ENCODE measurements at regions not wholly inside any gene's neighbourhood (a gene's known extent, or its start where the extent isn't known, plus 50 kb on each side); places are given as distances from the start of the nearest gene placed in this dataset.

DNA sequence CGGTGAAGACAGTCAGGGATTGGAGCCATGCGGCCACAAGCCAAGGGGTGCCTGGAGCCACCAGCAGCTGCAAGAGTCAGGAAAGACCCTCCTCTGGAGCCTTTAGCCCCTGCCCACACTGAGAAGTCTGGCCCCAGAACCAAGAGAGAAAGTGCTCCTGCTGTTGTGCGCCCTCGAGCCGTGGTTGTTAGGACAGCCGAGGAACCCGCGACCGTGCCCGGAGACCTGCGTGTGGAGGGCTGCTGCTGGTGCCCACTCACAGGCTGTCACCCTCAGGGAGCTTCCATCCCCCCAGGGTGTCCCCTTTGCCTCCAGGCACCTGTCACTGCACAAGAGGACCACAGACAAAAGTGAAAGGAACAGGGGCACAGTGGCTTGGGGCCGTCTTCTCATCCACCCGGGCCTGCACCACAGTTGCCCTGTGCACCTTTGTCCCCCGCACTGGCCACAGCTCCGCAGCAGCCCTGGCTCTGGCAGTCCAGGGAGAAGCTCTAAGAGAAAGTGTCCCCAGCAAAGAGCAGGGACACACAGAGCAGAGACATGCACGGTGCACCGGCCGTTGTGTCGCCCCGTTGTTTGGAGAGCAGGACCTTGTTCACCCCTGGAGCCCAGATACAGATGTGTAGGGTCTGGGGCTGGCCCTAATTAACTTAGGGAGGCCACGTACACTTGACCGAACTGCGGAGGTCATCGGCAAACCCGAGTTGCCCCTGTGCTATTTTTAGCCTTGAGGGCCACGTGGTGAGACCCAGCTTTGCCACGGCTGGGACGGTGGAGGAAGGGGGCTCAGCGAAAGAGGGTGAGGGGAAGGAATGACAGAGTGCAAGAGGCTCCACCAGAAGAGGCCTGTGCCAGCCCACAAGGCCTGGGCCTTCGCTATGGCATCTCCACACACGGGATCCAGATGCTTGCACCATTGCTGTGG lies 329.2 kb downstream of the C16orf95 start:
- Histone ChIP-seq H3K9ac (ENCODE audit: low read depth, low read length) (no peak overlapping the region), H3K4me3 (ENCODE audit: low read length) (no peak overlapping the region), H3K4me1 (ENCODE audit: insufficient read depth, low read length) (peaks cover 3% of the 10 kb centered on the region; the same call in 1 of the 2 replicates), H3K36me3 (ENCODE audit: insufficient read depth, low read depth, low read length) (no peaks in the 10 kb centered on the region), H3K27me3 (ENCODE audit: insufficient read depth, low read length) (no peaks in the 10 kb centered on the region; the same call in 1 of the 2 replicates), H3K9me3 (ENCODE audit: insufficient read depth, low read depth, low read length) (no peaks in the 10 kb centered on the region), H3K27ac (ENCODE audit: low read length) (no peak overlapping the region)

DNA sequence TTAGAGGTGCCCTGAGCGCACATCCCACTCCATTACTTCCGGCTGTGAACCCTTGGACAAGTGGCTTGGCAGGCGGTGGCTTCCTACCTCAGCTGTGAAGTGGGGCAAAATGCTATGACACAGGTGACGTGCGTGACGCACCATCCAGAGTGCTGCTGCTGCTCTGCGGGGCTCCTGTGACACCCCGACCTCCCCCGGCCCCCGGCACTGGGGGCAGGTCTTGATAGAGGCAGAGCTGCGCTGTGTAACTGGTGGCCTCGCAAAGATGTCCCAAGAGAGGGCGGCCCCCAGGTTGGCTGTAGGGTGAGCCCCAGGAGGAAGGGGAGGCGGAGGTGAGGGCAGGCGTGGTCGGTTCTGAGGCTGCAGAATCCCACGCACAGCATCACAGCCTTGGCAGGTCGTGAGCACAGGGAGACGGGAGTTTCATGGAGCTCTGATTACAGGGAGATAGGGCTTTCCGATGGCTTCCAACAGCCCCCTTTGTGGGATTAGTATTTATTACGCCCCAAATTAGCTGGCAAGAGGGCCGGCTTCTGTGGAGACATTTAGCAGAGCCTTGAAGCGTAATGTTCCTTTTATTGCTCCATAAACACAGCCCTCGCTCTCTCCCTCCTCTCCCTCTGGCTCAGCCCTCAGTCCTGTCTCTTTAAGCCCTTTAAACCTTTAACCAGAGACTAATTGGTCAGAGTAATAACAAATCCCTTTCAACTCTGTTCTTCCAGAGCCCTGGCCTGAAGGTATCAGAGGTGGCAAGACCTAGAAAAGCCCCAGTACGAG lies 328.1 kb downstream of the C16orf95 start:
- no peaks in the 10 kb centered on the region for H3K36me3 ChIP-seq (ENCODE audit: insufficient read depth, low read depth, low read length)
- H3K4me1 ChIP-seq (ENCODE audit: insufficient read depth, low read length): peaks cover 3% of the 10 kb centered on the region; the same call in 1 of the 2 replicates
- H3K4me3 ChIP-seq (ENCODE audit: low read length): no peak overlapping the region
- no peak overlapping the region for H3K9ac ChIP-seq (ENCODE audit: low read depth, low read length)
- H3K9me3 ChIP-seq (ENCODE audit: insufficient read depth, low read depth, low read length): no peaks in the 10 kb centered on the region
- H3K27me3 ChIP-seq (ENCODE audit: insufficient read depth, low read length): no peaks in the 10 kb centered on the region
- H3K27ac ChIP-seq (ENCODE audit: low read length): no peak overlapping the region

DNA sequence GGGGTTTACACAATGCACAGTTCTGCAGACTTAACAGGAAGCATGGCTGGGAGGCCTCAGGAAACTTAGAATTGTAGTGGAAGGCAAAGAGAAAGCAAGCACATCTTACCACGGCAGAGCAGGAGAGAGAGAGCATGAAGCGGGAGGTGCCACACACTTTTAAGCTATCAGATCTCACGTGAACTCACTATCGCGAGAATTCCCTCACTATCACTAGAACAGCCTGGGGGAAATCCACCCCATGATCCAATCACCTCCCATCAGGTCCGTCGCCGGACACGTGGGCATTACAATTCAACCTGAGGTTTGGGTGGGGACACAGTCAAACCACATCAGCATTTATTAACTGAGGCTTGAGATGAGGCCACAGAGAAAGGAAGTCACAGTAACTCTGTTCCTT lies 326.7 kb downstream of the C16orf95 start:
- H3K36me3 ChIP-seq (ENCODE audit: insufficient read depth, low read depth, low read length): no peaks in the 10 kb centered on the region
- H3K4me3 ChIP-seq (ENCODE audit: low read length): no peak overlapping the region
- no peak overlapping the region for H3K9ac ChIP-seq (ENCODE audit: low read depth, low read length)
- H3K27ac ChIP-seq (ENCODE audit: low read length): no peak overlapping the region
- H3K9me3 ChIP-seq (ENCODE audit: insufficient read depth, low read depth, low read length): no peaks in the 10 kb centered on the region
- H3K27me3 ChIP-seq (ENCODE audit: insufficient read depth, low read length): no peaks in the 10 kb centered on the region
- H3K4me1 ChIP-seq (ENCODE audit: insufficient read depth, low read length): no peaks in the 10 kb centered on the region

DNA sequence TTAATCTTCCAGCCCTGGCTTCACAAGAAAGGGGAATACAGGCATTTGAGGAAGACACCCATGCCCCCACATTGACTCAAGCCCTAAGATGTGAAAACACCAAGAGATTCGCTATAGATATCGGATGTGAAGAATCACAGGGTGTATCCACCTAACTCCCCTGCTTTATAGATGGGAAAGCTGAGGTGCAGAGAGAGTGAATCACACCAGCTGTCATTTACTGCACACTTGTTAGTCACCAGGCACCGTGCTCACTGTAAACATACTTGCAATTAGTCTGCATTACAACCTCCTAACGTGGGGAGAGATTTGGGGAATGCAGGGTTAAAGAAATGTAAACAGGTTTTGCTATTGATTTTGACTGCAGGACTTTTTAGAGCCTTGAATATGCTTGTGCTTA lies 325.5 kb downstream of the C16orf95 start:
- Histone ChIP-seq H3K9ac (ENCODE audit: low read depth, low read length) (no peak overlapping the region), H3K36me3 (ENCODE audit: insufficient read depth, low read depth, low read length) (no peaks in the 10 kb centered on the region), H3K27me3 (ENCODE audit: insufficient read depth, low read length) (no peaks in the 10 kb centered on the region; the same call in 1 of the 2 replicates), H3K4me1 (ENCODE audit: insufficient read depth, low read length) (no peaks in the 10 kb centered on the region), H3K4me3 (ENCODE audit: low read length) (no peak overlapping the region), H3K9me3 (ENCODE audit: insufficient read depth, low read depth, low read length) (no peaks in the 10 kb centered on the region), H3K27ac (ENCODE audit: low read length) (no peak overlapping the region)

DNA sequence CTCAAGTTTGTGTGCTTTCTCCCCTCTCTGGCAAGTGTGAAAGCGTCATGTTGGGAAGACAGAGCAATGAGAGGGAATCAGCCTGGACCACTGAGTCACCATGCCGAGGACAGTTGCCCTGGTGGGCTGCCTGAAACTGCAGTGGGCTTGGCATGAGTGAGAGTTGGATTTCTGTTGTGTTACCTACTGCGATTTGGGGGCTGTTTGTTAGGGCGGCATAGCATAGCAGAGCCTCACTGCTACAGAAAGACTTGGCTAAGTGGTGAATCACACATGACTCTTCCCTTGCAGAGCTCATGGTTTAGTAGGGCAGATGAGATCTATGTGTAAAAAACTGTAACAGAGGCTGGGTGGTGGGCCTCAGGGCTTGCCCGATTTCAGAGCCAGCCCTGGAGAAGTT lies 324.6 kb downstream of the C16orf95 start:
- no peak overlapping the region for H3K9ac ChIP-seq (ENCODE audit: low read depth, low read length)
- no peak overlapping the region for H3K27ac ChIP-seq (ENCODE audit: low read length)
- H3K9me3 ChIP-seq (ENCODE audit: insufficient read depth, low read depth, low read length): no peaks in the 10 kb centered on the region
- H3K36me3 ChIP-seq (ENCODE audit: insufficient read depth, low read depth, low read length): no peaks in the 10 kb centered on the region
- H3K27me3 ChIP-seq (ENCODE audit: insufficient read depth, low read length): no peaks in the 10 kb centered on the region; the same call in 1 of the 2 replicates
- no peak overlapping the region for H3K4me3 ChIP-seq (ENCODE audit: low read length)
- H3K4me1 ChIP-seq (ENCODE audit: insufficient read depth, low read length): no peaks in the 10 kb centered on the region

DNA sequence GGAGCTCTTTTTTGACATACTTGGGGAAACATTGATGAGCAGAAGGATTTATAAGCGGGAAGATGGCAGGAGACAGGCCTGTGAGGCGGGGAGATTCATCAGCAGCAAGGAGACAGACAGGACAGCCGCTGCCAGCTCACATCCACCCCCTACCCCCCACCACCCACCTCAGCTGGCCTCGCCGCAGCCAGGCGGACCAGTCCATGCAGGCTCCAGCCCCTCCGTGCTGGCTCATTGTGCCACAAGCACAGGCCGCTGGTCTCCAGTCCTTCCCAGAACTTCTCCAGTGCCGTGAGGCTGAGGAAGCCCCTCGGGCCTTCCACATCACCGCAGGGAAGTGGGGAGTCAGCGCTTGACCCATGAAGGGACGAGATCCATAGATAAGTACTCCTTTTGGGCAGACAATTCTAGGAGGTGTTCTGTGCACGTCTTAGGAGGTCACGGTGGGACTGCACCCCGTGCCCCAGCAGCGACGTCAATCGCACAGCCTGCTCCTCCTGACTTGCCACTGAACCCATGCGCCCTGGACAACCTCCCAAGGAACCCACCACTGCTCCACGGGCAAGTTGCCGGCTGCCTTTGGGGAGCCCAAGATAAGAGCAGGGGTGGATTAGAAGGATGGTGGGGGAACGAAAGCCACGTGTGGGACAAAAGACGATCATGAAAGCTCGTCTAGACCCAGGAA lies 323.6 kb downstream of the C16orf95 start:
- Histone ChIP-seq H3K27me3 (ENCODE audit: insufficient read depth, low read length) (no peaks in the 10 kb centered on the region; the same call in 1 of the 2 replicates), H3K9ac (ENCODE audit: low read depth, low read length) (no peak overlapping the region), H3K4me3 (ENCODE audit: low read length) (no peak overlapping the region), H3K27ac (ENCODE audit: low read length) (no peak overlapping the region), H3K36me3 (ENCODE audit: insufficient read depth, low read depth, low read length) (no peaks in the 10 kb centered on the region), H3K9me3 (ENCODE audit: insufficient read depth, low read depth, low read length) (no peaks in the 10 kb centered on the region), H3K4me1 (ENCODE audit: insufficient read depth, low read length) (no peaks in the 10 kb centered on the region)

DNA sequence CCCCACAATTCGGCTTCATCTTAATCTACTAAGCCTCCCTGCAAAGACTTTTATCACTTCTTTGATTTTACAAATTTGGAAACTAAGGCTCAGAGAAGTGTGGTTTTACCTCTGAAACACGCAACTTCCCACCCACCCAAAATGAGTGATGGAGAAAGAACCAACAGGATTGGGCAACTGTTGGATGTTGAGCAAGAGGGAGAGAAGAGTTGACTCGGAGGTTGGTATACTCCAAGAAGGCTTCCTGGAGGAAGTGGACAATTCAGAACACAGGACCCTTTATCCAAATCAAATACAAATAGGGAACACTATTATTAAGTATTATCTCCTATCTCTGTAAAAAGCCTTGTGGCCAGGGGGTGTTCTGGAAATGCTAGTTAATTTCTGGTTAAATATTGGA lies 323.0 kb downstream of the C16orf95 start:
- no peak overlapping the region for H3K27ac ChIP-seq (ENCODE audit: low read length)

DNA sequence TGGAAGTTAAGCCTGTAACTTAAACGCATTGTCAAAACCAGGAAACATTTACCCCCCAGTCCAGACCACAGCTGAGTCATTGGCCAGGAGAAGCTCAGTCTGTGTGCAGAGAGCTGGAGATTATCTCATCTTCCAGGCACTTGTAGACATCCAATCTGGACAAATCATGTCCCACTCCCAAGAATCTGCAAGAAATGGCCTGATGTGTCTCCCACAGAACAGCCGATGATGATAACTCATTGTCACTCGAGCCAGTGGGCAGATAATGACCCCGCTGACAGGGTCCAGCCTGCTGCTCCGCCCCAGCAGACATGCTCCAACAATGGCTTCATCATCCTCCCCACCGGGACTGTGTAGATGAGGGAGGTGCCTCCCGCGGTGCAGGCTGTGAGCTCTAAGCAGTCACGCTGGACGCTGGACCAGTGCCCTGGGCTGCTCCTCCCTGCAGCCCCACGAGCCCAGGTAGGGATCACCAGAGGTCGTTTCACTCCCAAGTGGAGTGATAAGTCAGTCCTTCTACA lies 322.5 kb downstream of the C16orf95 start:
- Histone ChIP-seq H3K36me3 (ENCODE audit: insufficient read depth, low read depth, low read length) (no peaks in the 10 kb centered on the region), H3K4me1 (ENCODE audit: insufficient read depth, low read length) (no peaks in the 10 kb centered on the region), H3K9me3 (ENCODE audit: insufficient read depth, low read depth, low read length) (no peaks in the 10 kb centered on the region), H3K27ac (ENCODE audit: low read length) (no peak overlapping the region), H3K27me3 (ENCODE audit: insufficient read depth, low read length) (no peaks in the 10 kb centered on the region; the same call in 1 of the 2 replicates), H3K4me3 (ENCODE audit: low read length) (no peak overlapping the region), H3K9ac (ENCODE audit: low read depth, low read length) (no peak overlapping the region)

More for the DNA sequence above, 323.0 kb downstream of the C16orf95 start:
- Histone ChIP-seq H3K36me3 (ENCODE audit: insufficient read depth, low read depth, low read length) (no peaks in the 10 kb centered on the region), H3K9ac (ENCODE audit: low read depth, low read length) (no peak overlapping the region), H3K27me3 (ENCODE audit: insufficient read depth, low read length) (no peaks in the 10 kb centered on the region; the same call in 1 of the 2 replicates), H3K9me3 (ENCODE audit: insufficient read depth, low read depth, low read length) (no peaks in the 10 kb centered on the region), H3K4me1 (ENCODE audit: insufficient read depth, low read length) (no peaks in the 10 kb centered on the region), H3K4me3 (ENCODE audit: low read length) (no peak overlapping the region)

DNA sequence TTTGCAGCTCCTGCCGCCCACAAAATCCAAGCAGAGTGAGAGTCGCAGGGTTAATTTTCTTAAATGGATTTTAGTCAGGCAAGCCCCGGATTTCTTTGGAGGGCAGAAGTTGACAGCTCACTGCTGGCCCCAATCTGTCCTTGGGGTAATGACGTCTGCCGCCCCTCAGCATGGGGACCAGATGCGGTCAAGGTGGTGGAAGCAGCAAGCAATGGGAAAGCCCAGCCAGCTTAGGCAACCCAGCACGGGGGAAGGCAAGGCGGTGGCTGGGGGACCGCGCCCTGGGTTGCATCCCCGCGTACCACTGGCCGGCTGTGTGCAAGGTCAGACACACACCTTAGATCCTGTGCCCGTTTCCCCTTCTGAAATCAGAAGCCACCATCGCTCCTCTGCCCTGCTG lies 321.7 kb downstream of the C16orf95 start:
- Histone ChIP-seq H3K4me3 (ENCODE audit: low read length) (no peak overlapping the region), H3K36me3 (ENCODE audit: insufficient read depth, low read depth, low read length) (no peaks in the 10 kb centered on the region), H3K27ac (ENCODE audit: low read length) (no peak overlapping the region), H3K27me3 (ENCODE audit: insufficient read depth, low read length) (no peaks in the 10 kb centered on the region; the same call in 1 of the 2 replicates), H3K4me1 (ENCODE audit: insufficient read depth, low read length) (no peaks in the 10 kb centered on the region), H3K9me3 (ENCODE audit: insufficient read depth, low read depth, low read length) (no peaks in the 10 kb centered on the region), H3K9ac (ENCODE audit: low read depth, low read length) (no peak overlapping the region)

DNA sequence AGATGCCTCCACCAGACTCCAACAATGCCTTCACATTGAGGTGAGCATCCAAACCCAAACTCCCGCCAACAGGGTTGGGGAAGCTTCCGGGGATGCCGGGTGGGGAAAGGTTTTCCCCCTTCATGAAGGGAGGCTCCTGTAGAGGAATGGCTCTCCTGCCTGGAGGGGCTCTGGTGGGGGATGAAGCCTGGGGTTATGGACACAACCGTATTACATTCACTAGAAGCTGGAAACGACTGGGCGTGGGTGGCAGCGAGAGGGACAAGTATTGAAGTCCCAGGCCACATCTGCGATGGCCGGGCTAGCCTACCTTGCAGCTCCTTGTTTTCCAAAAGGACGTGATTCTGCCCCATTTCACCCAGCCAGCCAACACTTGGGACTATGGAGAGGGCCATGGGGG lies 321.1 kb downstream of the C16orf95 start:
- no peak overlapping the region for H3K4me3 ChIP-seq (ENCODE audit: low read length)
- H3K9ac ChIP-seq (ENCODE audit: low read depth, low read length): no peak overlapping the region
- no peaks in the 10 kb centered on the region for H3K4me1 ChIP-seq (ENCODE audit: insufficient read depth, low read length)
- no peaks in the 10 kb centered on the region; the same call in 1 of the 2 replicates for H3K27me3 ChIP-seq (ENCODE audit: insufficient read depth, low read length)
- H3K9me3 ChIP-seq (ENCODE audit: insufficient read depth, low read depth, low read length): no peaks in the 10 kb centered on the region
- H3K36me3 ChIP-seq (ENCODE audit: insufficient read depth, low read depth, low read length): no peaks in the 10 kb centered on the region
- H3K27ac ChIP-seq (ENCODE audit: low read length): no peak overlapping the region

DNA sequence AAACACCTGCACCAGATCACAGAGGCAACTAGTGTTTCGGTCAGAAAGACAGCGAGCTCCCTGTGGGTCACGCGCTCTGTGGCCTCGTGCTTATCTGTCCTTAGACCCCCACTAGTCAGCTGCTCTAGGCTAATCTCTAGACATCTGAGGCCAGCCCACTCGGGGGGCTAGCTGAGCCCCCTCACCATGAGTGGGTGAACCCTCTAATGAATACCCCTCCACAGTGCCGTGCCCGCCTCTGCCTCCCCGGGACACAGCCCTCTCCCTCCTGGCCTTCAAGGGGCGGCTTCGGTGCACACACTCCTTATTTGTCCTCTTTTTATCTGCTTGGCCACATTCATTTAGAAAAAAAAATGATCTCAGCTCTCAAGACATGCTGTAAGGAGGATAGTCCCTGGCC lies 320.1 kb downstream of the C16orf95 start:
- H3K9me3 ChIP-seq (ENCODE audit: insufficient read depth, low read depth, low read length): no peaks in the 10 kb centered on the region
- H3K4me3 ChIP-seq (ENCODE audit: low read length): no peak overlapping the region
- H3K27ac ChIP-seq (ENCODE audit: low read length): no peak overlapping the region
- H3K4me1 ChIP-seq (ENCODE audit: insufficient read depth, low read length): no peaks in the 10 kb centered on the region
- no peaks in the 10 kb centered on the region; the same call in 1 of the 2 replicates for H3K27me3 ChIP-seq (ENCODE audit: insufficient read depth, low read length)
- H3K9ac ChIP-seq (ENCODE audit: low read depth, low read length): no peak overlapping the region
- no peaks in the 10 kb centered on the region for H3K36me3 ChIP-seq (ENCODE audit: insufficient read depth, low read depth, low read length)
